ENCODE measurements at regions not wholly inside any gene's neighbourhood (a gene's known extent, or its start where the extent isn't known, plus 50 kb on each side); places are given as distances from the start of the nearest gene placed in this dataset.

- Histone ChIP-seq H3K4me3 (ENCODE audit: low read length in 2 of 2) (no peak overlapping the region), H3K9ac (ENCODE audit: low read depth, low read length, poor library complexity) (no peak overlapping the region), H2BK120ac (ENCODE audit: low read depth, low read length) (no peak overlapping the region), H3K14ac (ENCODE audit: low read length) (no peak overlapping the region), H3K4ac (ENCODE audit: low read length) (no peak overlapping the region), H4K8ac (ENCODE audit: low read depth, low read length) (no peak overlapping the region), H2AK5ac (ENCODE audit: low read depth, low read length) (no peak overlapping the region), H2BK15ac (ENCODE audit: low read length) (no peak overlapping the region), H3K4me2 (ENCODE audit: insufficient read depth, low read length, poor library complexity, severe bottlenecking) (no peak overlapping the region), H3K23ac (ENCODE audit: low read depth, low read length, poor library complexity) (no peak overlapping the region), H4K91ac (ENCODE audit: low read depth, low read length, poor library complexity) (no peak overlapping the region), H3K36me3 (replicated peaks in 1 of 2; ENCODE audit: control insufficient read depth in 2 of 2, insufficient read depth in 2 of 2, low read length in 2 of 2) (no peaks in the 10 kb centered on the region), H2BK5ac (ENCODE audit: low read length) (no peak overlapping the region), H3K27ac (replicated peaks; ENCODE audit: low read length) (no peak overlapping the region), H2BK12ac (ENCODE audit: low read length) (no peak overlapping the region), H3K9me3 (replicated peaks in 1 of 2; ENCODE audit: control insufficient read depth in 2 of 2, insufficient read depth in 1 of 2, low read depth in 1 of 2, low read length in 2 of 2) (peaks cover 2 to 11% of the 10 kb centered on the region in 2 donors), H3K79me1 (ENCODE audit: low read depth, low read length) (no peaks in the 10 kb centered on the region), H3K18ac (ENCODE audit: low read length) (no peak overlapping the region), H3K27me3 (ENCODE audit: control insufficient read depth in 3 of 3, insufficient read depth in 3 of 3, low read depth in 1 of 3, low read length in 3 of 3) (no peaks in the 10 kb centered on the region), H3K4me1 (ENCODE audit: control insufficient read depth in 2 of 2, insufficient read depth in 1 of 2, low read depth in 1 of 2, low read length in 2 of 2) (no peaks in the 10 kb centered on the region), H2AFZ (ENCODE audit: low read length) (no peak overlapping the region)
- no CpG with 5 or more reads among the region's 5 CpGs for WGBS, 2 donors (ENCODE audit: extremely low coverage in 2 of 2, insufficient read length in 2 of 2, insufficient replicate concordance in 1 of 2)
- DNase-seq (ENCODE audit: low spot score): no peak
Observed at GRCh38 chr2:217392930-217393584, 533.2 kb upstream of the TNP1 start.

- no peak overlapping the region for H3K14ac ChIP-seq (ENCODE audit: low read length)
- H2AK5ac ChIP-seq (ENCODE audit: low read depth, low read length): no peak overlapping the region
- no peak overlapping the region for H4K91ac ChIP-seq (ENCODE audit: low read depth, low read length, poor library complexity)
- peak overlapping the region; percentile 58 for H2AFZ ChIP-seq (ENCODE audit: low read length)
- H3K4ac ChIP-seq (ENCODE audit: low read length): no peak overlapping the region
- peaks cover 1 to 11% of the 10 kb centered on the region in 2 donors for H3K9me3 ChIP-seq (replicated peaks in 1 of 2; ENCODE audit: control insufficient read depth in 2 of 2, insufficient read depth in 1 of 2, low read depth in 1 of 2, low read length in 2 of 2)
- no peak overlapping the region for H2BK12ac ChIP-seq (ENCODE audit: low read length)
- no peak overlapping the region for H2BK120ac ChIP-seq (ENCODE audit: low read depth, low read length)
- H2BK5ac ChIP-seq (ENCODE audit: low read length): no peak overlapping the region
- H4K8ac ChIP-seq (ENCODE audit: low read depth, low read length): no peak overlapping the region
- no CpG with 5 or more reads among the region's 4 CpGs for WGBS, 2 donors (ENCODE audit: extremely low coverage in 2 of 2, insufficient read length in 2 of 2, insufficient replicate concordance in 1 of 2)
- no peaks in the 10 kb centered on the region for H3K36me3 ChIP-seq (replicated peaks in 1 of 2; ENCODE audit: control insufficient read depth in 2 of 2, insufficient read depth in 2 of 2, low read length in 2 of 2)
- H2BK15ac ChIP-seq (ENCODE audit: low read length): no peak overlapping the region
- no peak overlapping the region for H3K9ac ChIP-seq (ENCODE audit: low read depth, low read length, poor library complexity)
- H3K4me1 ChIP-seq (ENCODE audit: control insufficient read depth in 2 of 2, insufficient read depth in 1 of 2, low read depth in 1 of 2, low read length in 2 of 2): peaks cover 2 to 3% of the 10 kb centered on the region in 2 donors
- no peak for DNase-seq (ENCODE audit: low spot score)
- H3K79me1 ChIP-seq (ENCODE audit: low read depth, low read length): no peaks in the 10 kb centered on the region
- no peak overlapping the region for H3K27ac ChIP-seq (replicated peaks; ENCODE audit: low read length)
- H3K23ac ChIP-seq (ENCODE audit: low read depth, low read length, poor library complexity): no peak overlapping the region
- no peak overlapping the region for H3K4me3 ChIP-seq (ENCODE audit: low read length in 2 of 2)
- H3K27me3 ChIP-seq (ENCODE audit: control insufficient read depth in 3 of 3, insufficient read depth in 3 of 3, low read depth in 1 of 3, low read length in 3 of 3): no peaks in the 10 kb centered on the region
- H3K18ac ChIP-seq (ENCODE audit: low read length): no peak overlapping the region
- H3K4me2 ChIP-seq (ENCODE audit: insufficient read depth, low read length, poor library complexity, severe bottlenecking): no peak overlapping the region
Observed at GRCh38 chr2:217387776-217388387, 528.0 kb upstream of the TNP1 start.

- H3K36me3 ChIP-seq (replicated peaks in 1 of 2; ENCODE audit: control insufficient read depth in 2 of 2, insufficient read depth in 2 of 2, low read length in 2 of 2): no peaks in the 10 kb centered on the region
- no peak overlapping the region for H2AFZ ChIP-seq (ENCODE audit: low read length)
- no peak overlapping the region for H3K27ac ChIP-seq (replicated peaks; ENCODE audit: low read length)
- no peak overlapping the region for H2BK12ac ChIP-seq (ENCODE audit: low read length)
- no peak overlapping the region for H4K8ac ChIP-seq (ENCODE audit: low read depth, low read length)
- H3K18ac ChIP-seq (ENCODE audit: low read length): no peak overlapping the region
- no peak overlapping the region for H2BK15ac ChIP-seq (ENCODE audit: low read length)
- H3K27me3 ChIP-seq (ENCODE audit: control insufficient read depth in 3 of 3, insufficient read depth in 3 of 3, low read depth in 1 of 3, low read length in 3 of 3): no peaks in the 10 kb centered on the region
- peaks cover 0 to 9% of the 10 kb centered on the region in 2 donors for H3K9me3 ChIP-seq (replicated peaks in 1 of 2; ENCODE audit: control insufficient read depth in 2 of 2, insufficient read depth in 1 of 2, low read depth in 1 of 2, low read length in 2 of 2)
- no CpG with 5 or more reads among the region's 3 CpGs for WGBS, 2 donors (ENCODE audit: extremely low coverage in 2 of 2, insufficient read length in 2 of 2, insufficient replicate concordance in 1 of 2)
- peaks cover 2 to 3% of the 10 kb centered on the region in 2 donors for H3K4me1 ChIP-seq (ENCODE audit: control insufficient read depth in 2 of 2, insufficient read depth in 1 of 2, low read depth in 1 of 2, low read length in 2 of 2)
- no peak overlapping the region for H3K4me3 ChIP-seq (ENCODE audit: low read length in 2 of 2)
- no peak overlapping the region for H3K4me2 ChIP-seq (ENCODE audit: insufficient read depth, low read length, poor library complexity, severe bottlenecking)
- no peak overlapping the region for H3K9ac ChIP-seq (ENCODE audit: low read depth, low read length, poor library complexity)
- no peak overlapping the region for H4K91ac ChIP-seq (ENCODE audit: low read depth, low read length, poor library complexity)
- H3K14ac ChIP-seq (ENCODE audit: low read length): no peak overlapping the region
- H2BK120ac ChIP-seq (ENCODE audit: low read depth, low read length): no peak overlapping the region
- H3K4ac ChIP-seq (ENCODE audit: low read length): no peak overlapping the region
- H2AK5ac ChIP-seq (ENCODE audit: low read depth, low read length): no peak overlapping the region
- no peak overlapping the region for H3K23ac ChIP-seq (ENCODE audit: low read depth, low read length, poor library complexity)
- DNase-seq (ENCODE audit: low spot score): no peak
- no peak overlapping the region for H2BK5ac ChIP-seq (ENCODE audit: low read length)
- no peaks in the 10 kb centered on the region for H3K79me1 ChIP-seq (ENCODE audit: low read depth, low read length)
Observed at GRCh38 chr2:217386041-217386440, 526.2 kb upstream of the TNP1 start.

- Histone ChIP-seq H3K27me3 (ENCODE audit: control insufficient read depth in 3 of 3, insufficient read depth in 3 of 3, low read depth in 1 of 3, low read length in 3 of 3) (no peaks in the 10 kb centered on the region), H3K23ac (ENCODE audit: low read depth, low read length, poor library complexity) (no peak overlapping the region), H2BK12ac (ENCODE audit: low read length) (no peak overlapping the region), H3K4me3 (ENCODE audit: low read length in 2 of 2) (no peak overlapping the region), H3K4me1 (ENCODE audit: control insufficient read depth in 2 of 2, insufficient read depth in 1 of 2, low read depth in 1 of 2, low read length in 2 of 2) (peaks cover 2 to 3% of the 10 kb centered on the region in 2 donors), H3K79me1 (ENCODE audit: low read depth, low read length) (no peaks in the 10 kb centered on the region), H3K36me3 (replicated peaks in 1 of 2; ENCODE audit: control insufficient read depth in 2 of 2, insufficient read depth in 2 of 2, low read length in 2 of 2) (no peaks in the 10 kb centered on the region), H3K9me3 (replicated peaks in 1 of 2; ENCODE audit: control insufficient read depth in 2 of 2, insufficient read depth in 1 of 2, low read depth in 1 of 2, low read length in 2 of 2) (no peaks in the 10 kb centered on the region), H2BK5ac (ENCODE audit: low read length) (no peak overlapping the region), H3K18ac (ENCODE audit: low read length) (no peak overlapping the region), H3K14ac (ENCODE audit: low read length) (no peak overlapping the region), H3K4ac (ENCODE audit: low read length) (no peak overlapping the region), H4K91ac (ENCODE audit: low read depth, low read length, poor library complexity) (no peak overlapping the region), H3K4me2 (ENCODE audit: insufficient read depth, low read length, poor library complexity, severe bottlenecking) (no peak overlapping the region), H4K8ac (ENCODE audit: low read depth, low read length) (no peak overlapping the region), H3K27ac (replicated peaks; ENCODE audit: low read length) (no peak overlapping the region), H3K9ac (ENCODE audit: low read depth, low read length, poor library complexity) (no peak overlapping the region), H2AK5ac (ENCODE audit: low read depth, low read length) (no peak overlapping the region), H2AFZ (ENCODE audit: low read length) (no peak overlapping the region), H2BK120ac (ENCODE audit: low read depth, low read length) (no peak overlapping the region), H2BK15ac (ENCODE audit: low read length) (no peak overlapping the region)
- DNase-seq (ENCODE audit: low spot score): no peak
- no CpG with 5 or more reads among the region's 4 CpGs for WGBS, 2 donors (ENCODE audit: extremely low coverage in 2 of 2, insufficient read length in 2 of 2, insufficient replicate concordance in 1 of 2)
Observed at GRCh38 chr2:217383620-217384019, 523.8 kb upstream of the TNP1 start.

All from neuronal stem cell (in vitro differentiated cells).